D721Med (cell line): ENCODE measurements at regions not wholly inside any gene's neighbourhood (a gene's known extent, or its start where the extent isn't known, plus 50 kb on each side); places are given as distances from the start of the nearest gene placed in this dataset.

Experiments
- DNase-seq: peaks from one replicate; pipeline ENCODE4 v3.0.0; 2011; ENCODE audit warnings: low spot score; ENCODE audit not compliant: insufficient read length
- FAIRE-seq: peaks from 2 replicates; lab custom pipeline; 2011; peaks lifted over from hg19 to GRCh38; lab: Jason Lieb, UNC
- TF ChIP-seq, protein P1 (sequence below): IDR thresholded peaks from 2 replicates; pipeline ENCODE4 v1.5.1; 2012; ENCODE audit warnings: mild to moderate bottlenecking, control low read depth; ENCODE audit not compliant: insufficient read depth; ENCODE audit errors: missing control alignments

GRCh38 chr3:159626598-159626997 lies 362.0 kb upstream of the IL12A start:
- no peak for DNase-seq
- TF ChIP-seq, protein P1, sequence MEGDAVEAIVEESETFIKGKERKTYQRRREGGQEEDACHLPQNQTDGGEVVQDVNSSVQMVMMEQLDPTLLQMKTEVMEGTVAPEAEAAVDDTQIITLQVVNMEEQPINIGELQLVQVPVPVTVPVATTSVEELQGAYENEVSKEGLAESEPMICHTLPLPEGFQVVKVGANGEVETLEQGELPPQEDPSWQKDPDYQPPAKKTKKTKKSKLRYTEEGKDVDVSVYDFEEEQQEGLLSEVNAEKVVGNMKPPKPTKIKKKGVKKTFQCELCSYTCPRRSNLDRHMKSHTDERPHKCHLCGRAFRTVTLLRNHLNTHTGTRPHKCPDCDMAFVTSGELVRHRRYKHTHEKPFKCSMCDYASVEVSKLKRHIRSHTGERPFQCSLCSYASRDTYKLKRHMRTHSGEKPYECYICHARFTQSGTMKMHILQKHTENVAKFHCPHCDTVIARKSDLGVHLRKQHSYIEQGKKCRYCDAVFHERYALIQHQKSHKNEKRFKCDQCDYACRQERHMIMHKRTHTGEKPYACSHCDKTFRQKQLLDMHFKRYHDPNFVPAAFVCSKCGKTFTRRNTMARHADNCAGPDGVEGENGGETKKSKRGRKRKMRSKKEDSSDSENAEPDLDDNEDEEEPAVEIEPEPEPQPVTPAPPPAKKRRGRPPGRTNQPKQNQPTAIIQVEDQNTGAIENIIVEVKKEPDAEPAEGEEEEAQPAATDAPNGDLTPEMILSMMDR, result no peak
- no peak for FAIRE-seq

DNA sequence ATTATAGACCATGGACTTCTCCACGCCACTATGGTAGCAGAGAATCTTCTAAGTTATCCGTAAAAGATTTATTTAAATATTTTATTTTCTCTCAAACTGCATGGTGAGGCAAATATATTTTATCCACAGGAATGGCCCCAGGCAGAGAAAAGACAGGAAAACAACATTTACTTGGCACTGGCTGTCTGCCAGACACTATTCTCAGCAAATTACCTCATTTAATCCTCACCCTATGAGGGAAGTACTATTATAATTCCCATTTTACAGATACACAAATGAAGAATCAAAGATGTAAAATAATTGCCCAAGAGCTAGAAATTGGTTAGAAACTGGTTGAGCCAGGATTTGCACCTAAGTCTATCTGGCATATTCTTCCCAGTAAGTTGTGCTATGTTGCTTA lies 361.4 kb upstream of the IL12A start:
- DNase-seq (no peak), FAIRE-seq (no peak)
- TF ChIP-seq, protein P1, result no peak

GRCh38 chr3:159627634-159628033 lies 361.0 kb upstream of the IL12A start:
- DNase-seq (no peak), FAIRE-seq (no peak)
- TF ChIP-seq, protein P1, result no peak

DNA sequence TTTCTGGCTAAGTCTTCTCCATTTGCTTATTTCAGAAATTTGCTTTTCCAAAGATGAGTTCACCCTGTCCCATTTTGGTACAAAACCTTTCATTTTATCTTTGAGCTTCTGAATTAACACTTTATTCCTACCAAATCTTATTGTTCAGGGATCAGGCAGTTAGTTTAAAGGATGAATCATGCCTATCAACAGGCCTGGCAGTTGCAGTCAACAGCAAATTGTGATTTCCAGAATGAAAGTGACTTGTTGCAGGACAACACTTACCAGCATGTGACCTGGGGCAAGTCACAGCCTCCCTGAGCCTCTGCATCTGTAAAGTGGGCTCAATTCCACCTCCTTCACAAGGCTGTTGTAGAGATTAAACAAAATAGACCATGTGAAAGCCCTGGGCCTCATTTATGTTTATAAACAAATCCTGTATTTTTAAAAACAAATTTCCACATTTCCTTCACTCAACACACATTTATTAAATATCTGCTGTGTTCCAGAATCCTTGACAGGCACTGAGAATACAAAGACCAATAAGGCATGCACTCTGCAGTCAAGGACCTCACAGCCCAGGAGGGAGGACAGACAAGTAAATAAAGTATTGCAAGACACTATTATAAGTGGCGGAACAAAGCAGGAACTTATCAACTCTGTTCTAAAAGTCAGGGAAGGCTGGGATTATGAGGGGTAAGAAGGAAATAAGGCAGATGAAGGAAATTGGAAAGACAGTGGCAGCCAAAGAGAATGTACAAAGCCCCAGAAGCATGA lies 359.1 kb upstream of the IL12A start:
- FAIRE-seq, result no peak
- no peak for DNase-seq
- TF ChIP-seq, protein P1, result no peak

DNA sequence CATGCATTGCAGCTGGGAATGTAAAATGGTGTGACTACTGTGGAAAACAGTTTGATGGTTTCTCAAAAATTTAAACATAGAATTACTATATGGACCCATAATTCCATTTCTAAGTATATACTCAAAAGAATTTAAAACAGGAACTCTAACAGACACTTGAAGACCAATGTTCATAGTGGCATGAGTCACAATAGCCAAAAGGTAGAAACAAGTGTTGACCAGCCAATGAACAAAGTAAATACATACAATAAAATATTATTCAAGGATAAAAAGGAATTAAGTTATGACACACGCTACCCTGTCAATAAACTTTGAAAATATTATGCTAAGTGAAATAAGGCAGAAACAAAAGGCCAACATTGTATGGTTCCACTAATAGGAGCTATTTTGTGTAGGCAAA lies 357.4 kb upstream of the IL12A start:
- no peak for DNase-seq
- no peak for FAIRE-seq
- TF ChIP-seq, protein P1, result no peak

DNA sequence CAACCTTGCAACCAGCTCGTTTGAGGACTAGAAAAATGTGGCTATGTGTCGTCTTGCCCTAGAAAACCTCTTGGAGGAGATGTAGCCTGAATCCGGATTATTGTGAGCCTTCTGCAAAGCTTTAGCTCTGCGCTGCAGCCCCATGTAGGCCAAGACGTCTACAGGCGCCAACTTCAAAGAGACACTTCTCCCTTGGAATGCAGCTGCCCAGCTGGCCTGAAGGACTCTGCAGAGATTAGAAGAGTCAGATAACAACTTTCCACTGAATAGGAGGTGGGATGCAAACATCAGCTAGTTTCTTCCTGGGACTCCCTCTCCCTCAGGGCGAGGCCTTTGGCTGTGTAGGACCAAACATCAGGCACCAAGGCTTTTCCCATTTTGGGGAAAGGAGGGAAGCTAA lies 356.5 kb upstream of the IL12A start:
- TF ChIP-seq, protein P1, result no peak
- DNase-seq (no peak), FAIRE-seq (no peak)

- no peak for FAIRE-seq
- no peak for DNase-seq
- TF ChIP-seq, protein P1, result no peak
Observed at GRCh38 chr3:159632851-159633250, 355.8 kb upstream of the IL12A start.
